ENCODE measurements at regions not wholly inside any gene's neighbourhood (a gene's known extent, or its start where the extent isn't known, plus 50 kb on each side); places are given as distances from the start of the nearest gene placed in this dataset.

- H3K9me3 ChIP-seq (ENCODE audit: control insufficient read depth, insufficient read depth, low read depth, low read length): no peaks in the 10 kb centered on the region
- POLR2A ChIA-PET: no interaction called here
- H3K27ac ChIP-seq (ENCODE audit: extremely low read depth, low read depth, low read length): no peak overlapping the region
- no peak overlapping the region for H3K4me3 ChIP-seq (ENCODE audit: low read depth, low read length)
- no peaks in the 10 kb centered on the region for H3K4me1 ChIP-seq (ENCODE audit: control insufficient read depth, insufficient read depth, low read length)
- no peak for TF ChIP-seq ZNF114 (tag by site-specific recombination; IDR thresholded peaks at IDR 0.05)
- TF ChIP-seq YY1 (tag by site-specific recombination; IDR thresholded peaks at IDR 0.05): no peak
- no peak for TF ChIP-seq ZNF24 (tag by site-specific recombination; IDR thresholded peaks at IDR 0.05)
- no peaks in the 10 kb centered on the region for H3K36me3 ChIP-seq (ENCODE audit: control insufficient read depth in 2 of 2, insufficient read depth in 1 of 2, low read length in 2 of 2)
- CTCF ChIA-PET: no interaction called here
These were observed 1795.5 kb upstream of the FLRT2 start for GRCh38 chr14:83734431-83734830.

- no peak for TF ChIP-seq ZNF530 (tag by site-specific recombination; IDR thresholded peaks at IDR 0.05; ENCODE audit: low read depth)
- TF ChIP-seq ZNF169 (tag by site-specific recombination; IDR thresholded peaks at IDR 0.05): no peak
- TF ChIP-seq ZNF488 (tag by site-specific recombination; IDR thresholded peaks at IDR 0.05): no peak
- no peak for TF ChIP-seq ZNF121 (tag by site-specific recombination; IDR thresholded peaks at IDR 0.05)
- no peak for TF ChIP-seq ZNF677 (tag by site-specific recombination; IDR thresholded peaks at IDR 0.05)
- Histone ChIP-seq H3K27ac (ENCODE audit: extremely low read depth, low read depth, low read length) (no peak overlapping the region), H3K4me1 (ENCODE audit: control insufficient read depth, insufficient read depth, low read length) (no peaks in the 10 kb centered on the region), H3K36me3 (ENCODE audit: control insufficient read depth in 2 of 2, insufficient read depth in 1 of 2, low read length in 2 of 2) (no peaks in the 10 kb centered on the region), H3K9me3 (ENCODE audit: control insufficient read depth, insufficient read depth, low read depth, low read length) (no peaks in the 10 kb centered on the region), H3K4me3 (ENCODE audit: low read depth, low read length) (no peak overlapping the region)
- ChIA-PET CTCF (no interaction called here), POLR2A (no interaction called here)
These were observed 1788.7 kb upstream of the FLRT2 start for GRCh38 chr14:83741269-83741668.

- H3K27ac ChIP-seq (ENCODE audit: extremely low read depth, low read depth, low read length): no peak overlapping the region
- no peak overlapping the region for H3K4me3 ChIP-seq (ENCODE audit: low read depth, low read length)
- TF ChIP-seq PATZ1 (tag by site-specific recombination; IDR thresholded peaks at IDR 0.05) (no peak), OSR2 (tag by site-specific recombination; IDR thresholded peaks at IDR 0.05) (no peak), ZNF311 (tag by site-specific recombination; IDR thresholded peaks at IDR 0.05; ENCODE audit: borderline replicate concordance) (no peak), ZFHX2 (tag by site-specific recombination; conservative IDR thresholded peaks at IDR 0.05) (no peak), GLIS1 (tag by site-specific recombination; IDR thresholded peaks at IDR 0.05) (no peak), ZNF596 (tag by site-specific recombination; IDR thresholded peaks at IDR 0.05) (no peak), ZNF23 (tag by site-specific recombination; IDR thresholded peaks at IDR 0.05; ENCODE audit: borderline replicate concordance) (no peak)
- ChIA-PET CTCF (interaction anchor here (0.6 kb wide), 1 partner anchor 481 kb away, joined by 5 read pairs; no protein-coding TSS in a partner anchor), POLR2A (no interaction called here)
- no peaks in the 10 kb centered on the region for H3K4me1 ChIP-seq (ENCODE audit: control insufficient read depth, insufficient read depth, low read length)
- no peaks in the 10 kb centered on the region for H3K9me3 ChIP-seq (ENCODE audit: control insufficient read depth, insufficient read depth, low read depth, low read length)
- no peaks in the 10 kb centered on the region for H3K36me3 ChIP-seq (ENCODE audit: control insufficient read depth in 2 of 2, insufficient read depth in 1 of 2, low read length in 2 of 2)
These were observed 1785.7 kb upstream of the FLRT2 start for GRCh38 chr14:83744224-83744623.

- H3K36me3 ChIP-seq (ENCODE audit: control insufficient read depth in 2 of 2, insufficient read depth in 1 of 2, low read length in 2 of 2): no peaks in the 10 kb centered on the region
- POLR2A ChIA-PET: no interaction called here
- no peaks in the 10 kb centered on the region for H3K4me1 ChIP-seq (ENCODE audit: control insufficient read depth, insufficient read depth, low read length)
- CTCF ChIA-PET: no interaction called here
- no peak overlapping the region for H3K4me3 ChIP-seq (ENCODE audit: low read depth, low read length)
- no peaks in the 10 kb centered on the region for H3K9me3 ChIP-seq (ENCODE audit: control insufficient read depth, insufficient read depth, low read depth, low read length)
- H3K27ac ChIP-seq (ENCODE audit: extremely low read depth, low read depth, low read length): no peak overlapping the region
- no peak for TF ChIP-seq ZNF549 (tag by site-specific recombination; IDR thresholded peaks at IDR 0.05)
- no peak for TF ChIP-seq ZNF510 (tag by site-specific recombination; IDR thresholded peaks at IDR 0.05; ENCODE audit: insufficient replicate concordance)
- no peak for TF ChIP-seq ZNF114 (tag by site-specific recombination; IDR thresholded peaks at IDR 0.05)
- TF ChIP-seq ZNF398 (tag by site-specific recombination; IDR thresholded peaks at IDR 0.05): no peak
- TF ChIP-seq CTCF (tag by site-specific recombination; IDR thresholded peaks at IDR 0.05): no peak
- TF ChIP-seq ZNF645 (tag by site-specific recombination; IDR thresholded peaks at IDR 0.05): no peak
- no peak for TF ChIP-seq KLF1 (tag by site-specific recombination; IDR thresholded peaks at IDR 0.05)
- no peak for TF ChIP-seq ZNF335 (tag by site-specific recombination; conservative IDR thresholded peaks at IDR 0.05)
These were observed 1785.1 kb upstream of the FLRT2 start for GRCh38 chr14:83744891-83745290.
